DMS 273 (cell line): ENCODE measurements at regions not wholly inside any gene's neighbourhood (a gene's known extent, or its start where the extent isn't known, plus 50 kb on each side); places are given as distances from the start of the nearest gene placed in this dataset.

Experiments used
- DNase-seq: peaks from one replicate; lab custom pipeline; 2025; ENCODE audit not compliant: unreplicated experiment; lab: John Stamatoyannopoulos, UW

GRCh38 chr5:175288048-175288621, 155.8 kb downstream of the DRD1 start:
- DNase-seq, result peak; percentile 98

GRCh38 chr5:175286981-175287380, 157.0 kb downstream of the DRD1 start:
- DNase-seq, result no peak

- DNase-seq, result no peak
These were observed 158.7 kb downstream of the DRD1 start for GRCh38 chr5:175285261-175285660.

GRCh38 chr5:175284806-175285205, 159.2 kb downstream of the DRD1 start:
- no peak for DNase-seq

GRCh38 chr5:175282611-175283225, 161.3 kb downstream of the DRD1 start:
- peak; percentile 18 for DNase-seq

- no peak for DNase-seq
These were observed 162.3 kb downstream of the DRD1 start for GRCh38 chr5:175281714-175282113.

- no peak for DNase-seq
These were observed 162.7 kb downstream of the DRD1 start for GRCh38 chr5:175281257-175281656.

GRCh38 chr5:175279506-175279905, 164.5 kb downstream of the DRD1 start:
- DNase-seq, result no peak

- no peak for DNase-seq
These were observed 168.2 kb downstream of the DRD1 start for GRCh38 chr5:175275748-175276147.

GRCh38 chr5:175275097-175275496, 168.9 kb downstream of the DRD1 start:
- no peak for DNase-seq

GRCh38 chr5:175274171-175274570, 169.8 kb downstream of the DRD1 start:
- no peak for DNase-seq

- DNase-seq, result peak; percentile 28
These were observed 179.6 kb downstream of the DRD1 start for GRCh38 chr5:175264406-175264805.

- DNase-seq, result no peak
These were observed 180.2 kb downstream of the DRD1 start for GRCh38 chr5:175263776-175264175.

GRCh38 chr5:175261526-175261925, 182.5 kb downstream of the DRD1 start:
- no peak for DNase-seq

GRCh38 chr5:175261037-175261436, 182.9 kb downstream of the DRD1 start:
- no peak for DNase-seq

GRCh38 chr5:175257847-175258194, 186.2 kb downstream of the DRD1 start:
- DNase-seq, result no peak

- DNase-seq, result no peak
These were observed 186.7 kb downstream of the DRD1 start for GRCh38 chr5:175257128-175257846.

- no peak for DNase-seq
These were observed 189.8 kb downstream of the DRD1 start for GRCh38 chr5:175254155-175254554.

GRCh38 chr5:175253597-175253996, 190.4 kb downstream of the DRD1 start:
- DNase-seq, result no peak

- no peak for DNase-seq
These were observed 191.7 kb downstream of the DRD1 start for GRCh38 chr5:175252234-175252805.

- DNase-seq, result no peak
These were observed 193.6 kb downstream of the DRD1 start for GRCh38 chr5:175250426-175250825.

GRCh38 chr5:175248416-175248905, 195.5 kb downstream of the DRD1 start:
- DNase-seq, result no peak
